ENCODE measurements at regions not wholly inside any gene's neighbourhood (a gene's known extent, or its start where the extent isn't known, plus 50 kb on each side); places are given as distances from the start of the nearest gene placed in this dataset.
"Not testable (repeated sequence)": the region's sequence is repeated elsewhere in the genome, so short reads cannot be mapped to it uniquely, and the experiment has no call there.

DNA sequence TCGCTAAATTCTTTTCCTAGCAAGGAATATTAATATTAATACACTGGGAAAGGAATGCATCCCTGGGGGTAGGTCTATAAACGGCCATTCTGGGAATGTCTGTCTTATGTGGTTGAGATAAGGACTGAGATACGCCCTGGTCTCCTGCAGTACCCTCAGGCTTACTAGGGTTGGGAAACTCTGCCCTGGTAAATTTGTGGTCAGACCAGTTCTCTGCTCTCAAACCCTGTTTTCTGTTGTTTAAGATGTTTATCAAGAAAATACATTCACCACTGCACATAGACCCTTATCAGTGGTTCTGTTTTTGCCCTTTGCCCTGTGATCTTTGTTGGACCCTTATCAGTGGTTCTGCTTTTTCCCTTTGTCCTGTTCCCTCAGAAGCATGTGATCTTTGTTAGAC is 335.8 kb downstream of the TMEM38B start:
- not testable (repeated sequence) for H3K9me2 ChIP-seq (ENCODE audit: insufficient read depth, low read length); H4K20me1 ChIP-seq (ENCODE audit: insufficient read depth); H3F3A ChIP-seq (ENCODE audit: insufficient read depth, low read length, poor library complexity, severe bottlenecking); H3K27me3 ChIP-seq (ENCODE audit: insufficient read depth, low read depth, low read length); H3K79me2 ChIP-seq (replicated peaks; ENCODE audit: insufficient read depth, low read length); H3K9me3 ChIP-seq (ENCODE audit: low read length); H3K4me3 ChIP-seq (ENCODE audit: low read length); H3K36me3 ChIP-seq (ENCODE audit: insufficient read depth, low read length); H3K4me2 ChIP-seq (ENCODE audit: low read length); H3K9ac ChIP-seq (ENCODE audit: low read length); H2AFZ ChIP-seq (ENCODE audit: low read depth, low read length); H3K27ac ChIP-seq (ENCODE audit: low read length)

GRCh38 chr9:106032978-106033377 is 338.6 kb downstream of the TMEM38B start:
- H3K27me3 ChIP-seq (ENCODE audit: insufficient read depth, low read depth, low read length) = no peaks in the 10 kb centered on the region
- no peak overlapping the region for H2AFZ ChIP-seq (ENCODE audit: low read depth, low read length)
- H4K20me1 ChIP-seq (ENCODE audit: insufficient read depth) = no peaks in the 10 kb centered on the region
- H3K9me2 ChIP-seq (ENCODE audit: insufficient read depth, low read length) = no peaks in the 10 kb centered on the region
- no peaks in the 10 kb centered on the region for H3K79me2 ChIP-seq (replicated peaks; ENCODE audit: insufficient read depth, low read length)
- H3K36me3 ChIP-seq (ENCODE audit: insufficient read depth, low read length) = no peaks in the 10 kb centered on the region
- no peak overlapping the region for H3K9ac ChIP-seq (ENCODE audit: low read length)
- H3K4me3 ChIP-seq (ENCODE audit: low read length) = no peak overlapping the region
- H3K27ac ChIP-seq (ENCODE audit: low read length) = no peak overlapping the region
- TF ChIP-seq REST (IDR thresholded peaks at IDR 0.05; ENCODE audit: borderline replicate concordance) (no peak), TAF1 (IDR thresholded peaks at IDR 0.05; ENCODE audit: low read depth) (no peak), EZH2 (IDR thresholded peaks at IDR 0.05; ENCODE audit: borderline replicate concordance, insufficient read depth, low read length, poor library complexity, severe bottlenecking) (no peak), EP300 (conservative IDR thresholded peaks at IDR 0.05; ENCODE audit: poor library complexity, severe bottlenecking) (no peak), RAD21 (conservative IDR thresholded peaks at IDR 0.05) (no peak), SMC3 (conservative IDR thresholded peaks at IDR 0.05; ENCODE audit: poor library complexity) (no peak), MXI1 (conservative IDR thresholded peaks at IDR 0.05; ENCODE audit: poor library complexity, severe bottlenecking) (no peak), POLR2AphosphoS5 (IDR thresholded peaks at IDR 0.05) (no peak)
- TF ChIP-seq, protein P1, sequence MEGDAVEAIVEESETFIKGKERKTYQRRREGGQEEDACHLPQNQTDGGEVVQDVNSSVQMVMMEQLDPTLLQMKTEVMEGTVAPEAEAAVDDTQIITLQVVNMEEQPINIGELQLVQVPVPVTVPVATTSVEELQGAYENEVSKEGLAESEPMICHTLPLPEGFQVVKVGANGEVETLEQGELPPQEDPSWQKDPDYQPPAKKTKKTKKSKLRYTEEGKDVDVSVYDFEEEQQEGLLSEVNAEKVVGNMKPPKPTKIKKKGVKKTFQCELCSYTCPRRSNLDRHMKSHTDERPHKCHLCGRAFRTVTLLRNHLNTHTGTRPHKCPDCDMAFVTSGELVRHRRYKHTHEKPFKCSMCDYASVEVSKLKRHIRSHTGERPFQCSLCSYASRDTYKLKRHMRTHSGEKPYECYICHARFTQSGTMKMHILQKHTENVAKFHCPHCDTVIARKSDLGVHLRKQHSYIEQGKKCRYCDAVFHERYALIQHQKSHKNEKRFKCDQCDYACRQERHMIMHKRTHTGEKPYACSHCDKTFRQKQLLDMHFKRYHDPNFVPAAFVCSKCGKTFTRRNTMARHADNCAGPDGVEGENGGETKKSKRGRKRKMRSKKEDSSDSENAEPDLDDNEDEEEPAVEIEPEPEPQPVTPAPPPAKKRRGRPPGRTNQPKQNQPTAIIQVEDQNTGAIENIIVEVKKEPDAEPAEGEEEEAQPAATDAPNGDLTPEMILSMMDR (IDR thresholded peaks at IDR 0.05; ENCODE audit: poor library complexity, severe bottlenecking) = no peak
- H3K4me2 ChIP-seq (ENCODE audit: low read length) = no peak overlapping the region
- H3F3A ChIP-seq (ENCODE audit: insufficient read depth, low read length, poor library complexity, severe bottlenecking) = no peaks in the 10 kb centered on the region
- H3K9me3 ChIP-seq (ENCODE audit: low read length) = no peaks in the 10 kb centered on the region

- Histone ChIP-seq H3K4me3 (ENCODE audit: low read length) (no peak overlapping the region), H3K9ac (ENCODE audit: low read length) (no peak overlapping the region), H3K27ac (ENCODE audit: low read length) (no peak overlapping the region), H2AFZ (ENCODE audit: low read depth, low read length) (no peak overlapping the region), H3K27me3 (ENCODE audit: insufficient read depth, low read depth, low read length) (no peaks in the 10 kb centered on the region), H3K79me2 (replicated peaks; ENCODE audit: insufficient read depth, low read length) (no peaks in the 10 kb centered on the region), H3K36me3 (ENCODE audit: insufficient read depth, low read length) (no peaks in the 10 kb centered on the region), H3K9me3 (ENCODE audit: low read length) (no peaks in the 10 kb centered on the region), H4K20me1 (ENCODE audit: insufficient read depth) (no peaks in the 10 kb centered on the region), H3K4me2 (ENCODE audit: low read length) (no peak overlapping the region), H3F3A (ENCODE audit: insufficient read depth, low read length, poor library complexity, severe bottlenecking) (no peaks in the 10 kb centered on the region), H3K9me2 (ENCODE audit: insufficient read depth, low read length) (no peaks in the 10 kb centered on the region)
- TF ChIP-seq TAF1 (IDR thresholded peaks at IDR 0.05; ENCODE audit: low read depth) (no peak), RAD21 (conservative IDR thresholded peaks at IDR 0.05) (no peak), EP300 (conservative IDR thresholded peaks at IDR 0.05; ENCODE audit: poor library complexity, severe bottlenecking) (no peak), REST (IDR thresholded peaks at IDR 0.05; ENCODE audit: borderline replicate concordance) (no peak), MXI1 (conservative IDR thresholded peaks at IDR 0.05; ENCODE audit: poor library complexity, severe bottlenecking) (no peak), POLR2AphosphoS5 (IDR thresholded peaks at IDR 0.05) (no peak), SMC3 (conservative IDR thresholded peaks at IDR 0.05; ENCODE audit: poor library complexity) (no peak), EZH2 (IDR thresholded peaks at IDR 0.05; ENCODE audit: borderline replicate concordance, insufficient read depth, low read length, poor library complexity, severe bottlenecking) (no peak)
- TF ChIP-seq, protein P1 (IDR thresholded peaks at IDR 0.05; ENCODE audit: poor library complexity, severe bottlenecking) = no peak
Measured at GRCh38 chr9:106035806-106036205, 341.5 kb downstream of the TMEM38B start.

All from neural cell (in vitro differentiated cells).